T-helper 1 cell treated with Interleukin-12 subunit alpha and Interleukin-12 subunit beta and Interleukin-4 antibody, amounts not matched to agents 30 ng/mL and 1 ng/mL, for 36 hours (primary cell): ENCODE measurements at regions not wholly inside any gene's neighbourhood (a gene's known extent, or its start where the extent isn't known, plus 50 kb on each side); places are given as distances from the start of the nearest gene placed in this dataset.

Experiments
- intact Hi-C: fragments of 100-400 bp; cut with micrococcal nuclease; formaldehyde crosslinking; loops from one replicate; pipeline ENCODE4 v1.15.1; 2024

DNA sequence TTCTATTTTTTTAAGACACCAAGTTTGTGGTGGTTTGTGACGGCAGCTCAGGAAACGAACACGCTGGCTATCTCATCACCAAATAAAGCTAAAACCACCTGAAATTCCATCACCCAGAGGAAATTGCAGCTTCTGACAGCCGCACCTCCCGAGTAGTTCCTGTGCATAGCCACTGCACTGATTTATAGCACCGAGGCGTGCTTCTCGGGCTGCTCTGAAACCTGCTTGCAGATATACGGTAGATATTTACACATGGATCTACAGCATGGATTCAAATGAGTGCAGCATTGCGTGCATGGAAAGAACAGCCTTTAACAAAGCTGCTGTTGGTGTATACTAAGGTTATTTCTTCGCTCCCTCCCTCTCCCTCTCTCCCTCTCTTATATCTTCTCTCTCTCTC lies 153.8 kb downstream of the PHF2 start:
- intact Hi-C loops, result no loop called here
